Mucosa of gallbladder (tissue), 1 donor: ENCODE measurements at regions not wholly inside any gene's neighbourhood (a gene's known extent, or its start where the extent isn't known, plus 50 kb on each side); places are given as distances from the start of the nearest gene placed in this dataset.
"Not testable (repeated sequence)": the region's sequence is repeated elsewhere in the genome, so short reads cannot be mapped to it uniquely, and the experiment has no call there.

Source experiments
- DNase-seq: peaks from one replicate; pipeline ENCODE4 v3.0.0-alpha.2; 2020; ENCODE audit warnings: low spot score
- donor health status: DM: no; HTN: no; CAD: no.

DNA sequence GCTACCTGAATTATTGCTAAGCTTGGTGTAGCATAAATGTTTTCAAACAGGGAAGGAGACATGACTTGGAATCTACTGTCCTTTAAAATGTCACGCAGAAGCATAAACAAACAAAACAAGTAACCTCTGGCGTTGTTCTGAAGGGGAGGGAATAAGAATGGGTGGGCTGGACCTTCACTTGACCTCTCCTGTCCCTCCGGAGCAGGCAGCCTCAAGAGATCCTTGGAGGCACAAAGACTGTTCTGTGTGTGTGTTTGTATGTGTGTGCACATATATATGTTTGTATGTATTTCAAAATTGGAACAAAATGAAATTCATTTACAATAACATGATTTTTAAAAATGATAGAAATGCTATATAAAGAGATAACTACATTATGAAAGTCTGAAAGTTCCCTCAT, 91.3 kb upstream of the DCLK2 start:
- no peak for DNase-seq

DNA sequence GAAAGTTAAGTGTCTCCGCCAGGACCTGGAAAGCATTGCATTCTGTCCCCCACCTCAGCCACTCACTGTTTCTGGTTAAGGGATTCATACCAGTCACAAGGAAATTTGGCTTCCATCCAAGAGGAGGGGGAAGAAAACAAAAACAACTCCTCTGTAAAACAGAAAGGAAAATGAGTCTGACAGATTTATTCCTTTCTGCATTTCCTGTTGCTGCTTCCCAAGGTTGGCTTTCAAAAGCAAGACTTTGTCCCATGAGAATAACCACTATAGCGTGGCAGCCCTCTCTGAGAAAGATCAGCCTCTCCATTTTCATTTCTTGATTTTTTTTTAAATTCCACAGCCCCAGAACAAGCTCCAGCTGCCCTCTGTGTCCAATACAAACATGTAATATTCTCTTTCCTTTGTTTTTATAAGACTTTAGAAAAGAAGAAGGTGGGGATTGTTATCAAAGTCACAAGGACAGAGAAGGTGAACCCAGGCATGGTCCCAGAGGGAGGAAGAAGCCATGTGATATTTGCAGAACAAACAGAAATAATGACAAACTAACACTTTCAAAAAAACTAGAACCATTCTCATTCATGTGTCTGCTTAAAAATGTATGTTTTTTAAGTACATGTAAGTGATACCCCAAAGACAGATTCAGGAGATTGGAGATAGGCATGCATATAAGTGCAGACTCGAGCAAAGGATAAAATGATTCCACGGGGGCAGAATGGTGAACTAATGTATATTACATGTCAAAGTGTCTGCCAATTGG, 90.7 kb upstream of the DCLK2 start:
- no peak for DNase-seq

DNA sequence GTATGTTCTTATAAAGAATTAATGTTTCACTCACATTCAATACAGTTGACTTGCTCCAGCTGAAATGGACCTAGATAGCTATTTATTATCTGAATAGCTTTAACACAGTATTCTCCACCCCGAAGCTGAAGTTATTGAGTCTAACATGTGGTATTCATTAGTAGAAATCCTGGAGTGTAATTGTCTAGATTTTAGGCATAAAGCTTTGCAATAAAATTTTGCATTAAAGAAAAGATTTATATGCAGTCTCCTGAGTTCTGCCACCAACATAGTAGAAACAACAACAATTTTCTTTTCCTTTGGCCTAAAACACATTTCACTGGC, 90.2 kb upstream of the DCLK2 start:
- no peak for DNase-seq

DNA sequence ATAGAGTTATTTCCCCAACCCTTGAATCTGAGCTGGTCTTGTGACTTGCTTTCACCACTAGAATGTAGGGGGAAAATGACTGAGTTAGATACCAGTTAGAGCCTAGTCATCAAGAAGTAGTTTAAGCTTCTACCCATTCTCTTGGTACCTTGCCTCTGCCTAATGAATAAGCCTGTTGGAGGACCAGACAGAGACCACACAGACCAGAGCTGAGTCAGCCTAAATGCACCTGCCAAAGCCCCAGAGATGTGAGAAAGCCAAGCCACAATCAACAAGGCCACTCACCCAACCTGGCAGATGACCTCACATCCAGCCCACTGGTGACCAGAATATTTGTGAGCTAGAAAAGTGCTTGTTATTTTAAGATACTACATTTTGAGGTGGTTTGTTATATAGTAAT, 85.2 kb upstream of the DCLK2 start:
- DNase-seq = no peak

DNA sequence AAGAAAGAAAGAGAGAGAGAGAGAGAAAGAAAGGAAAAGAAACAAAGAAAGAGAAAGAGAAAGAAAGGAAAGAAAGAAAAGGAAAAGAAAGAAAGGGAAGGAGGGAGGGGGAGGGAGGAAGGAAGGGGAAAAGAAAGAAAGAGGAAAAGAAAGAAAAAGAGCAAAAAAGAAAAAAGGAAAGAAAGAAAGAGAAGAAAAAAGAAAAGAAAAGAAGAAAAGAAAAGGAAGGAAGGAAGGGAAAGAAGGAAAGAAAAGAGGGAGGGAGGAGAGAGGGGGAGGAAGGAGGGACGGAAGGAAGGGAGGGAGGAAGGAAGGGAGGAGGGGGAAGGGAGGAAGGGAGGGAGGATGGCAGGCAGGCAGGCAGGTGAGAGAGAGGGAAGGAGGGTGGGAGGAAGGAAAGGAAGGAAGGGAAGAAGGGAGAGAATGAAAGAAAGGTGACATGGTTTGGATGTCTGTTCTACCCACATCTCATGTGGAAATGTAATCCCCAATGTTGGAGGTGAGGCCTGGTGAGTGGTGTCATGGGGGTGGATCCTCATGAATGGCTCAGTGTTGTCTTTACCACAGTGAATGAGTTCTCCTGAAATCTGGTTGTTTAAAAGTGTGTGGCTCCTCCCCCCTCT, 83.0 kb upstream of the DCLK2 start:
- no peak for DNase-seq

DNA sequence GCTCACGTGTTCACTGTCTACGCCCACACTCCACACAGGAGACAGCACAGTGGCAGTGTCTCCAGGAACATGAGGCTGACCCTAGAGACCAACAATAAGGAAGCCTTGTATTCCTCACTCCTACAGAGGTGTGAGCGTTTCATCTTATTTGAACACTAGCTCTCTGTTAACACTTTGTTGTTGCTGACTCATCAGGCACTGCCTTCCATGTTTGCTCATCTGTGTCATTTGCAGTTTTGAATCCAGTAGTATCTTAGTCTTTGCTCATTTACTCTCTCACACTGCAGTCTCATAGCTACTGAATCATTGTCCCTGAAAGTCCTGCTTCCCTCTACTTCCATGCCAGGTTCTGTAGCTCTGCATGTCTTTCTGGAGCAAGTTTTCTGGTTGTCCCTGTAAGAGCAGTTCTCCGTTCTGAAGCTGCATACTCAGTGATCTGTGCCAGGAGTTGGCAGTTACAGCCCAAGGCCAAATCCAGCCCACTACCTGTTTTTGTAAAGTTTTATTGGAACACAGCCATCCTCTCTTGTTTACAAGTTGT, 80.3 kb upstream of the DCLK2 start:
- no peak for DNase-seq

DNA sequence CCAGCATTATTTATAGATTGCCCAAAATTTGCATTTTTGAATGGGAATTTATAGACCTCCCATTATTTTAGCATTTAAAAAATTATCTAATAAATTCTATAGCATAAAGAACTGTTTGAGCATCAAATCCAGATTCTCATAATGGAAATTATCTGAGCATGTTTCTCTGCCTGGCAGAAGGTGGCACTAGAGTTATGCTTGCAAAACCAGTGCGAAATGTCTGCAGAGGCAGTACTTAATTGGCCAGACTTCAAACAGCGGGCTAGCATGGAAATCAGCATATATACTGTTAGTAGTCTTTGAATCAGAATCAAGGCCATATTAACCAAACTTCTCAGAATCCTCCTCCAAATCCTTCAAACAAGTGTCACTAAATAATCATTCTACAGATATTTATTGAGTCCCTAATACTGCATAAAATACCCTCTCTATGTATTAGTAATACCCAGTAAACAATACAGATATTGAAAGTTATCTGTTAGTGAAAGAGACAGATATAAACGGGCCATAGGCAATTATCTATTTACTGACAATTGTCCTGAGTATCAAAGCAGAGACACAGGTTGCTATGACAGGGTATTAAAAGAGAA, 78.7 kb upstream of the DCLK2 start:
- DNase-seq = peak; percentile 24

DNA sequence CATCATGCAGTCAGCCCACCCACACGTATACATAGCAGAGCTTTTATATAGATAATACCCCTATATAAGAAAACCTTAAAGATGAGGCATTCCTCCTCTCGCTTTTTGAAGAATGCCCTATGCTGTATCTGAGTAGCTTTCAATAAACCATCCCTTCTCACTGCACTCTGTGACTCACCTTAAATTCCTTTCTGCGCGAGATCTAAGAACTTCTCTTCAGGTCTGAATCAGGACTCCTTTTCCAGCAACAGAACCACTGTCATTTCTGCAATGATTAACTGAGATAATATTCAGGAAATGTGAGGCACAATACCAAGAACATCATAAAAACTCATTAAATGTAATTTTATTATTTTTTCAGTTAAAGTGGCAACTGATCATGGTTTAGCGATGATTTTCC, 76.4 kb upstream of the DCLK2 start:
- no peak for DNase-seq

DNA sequence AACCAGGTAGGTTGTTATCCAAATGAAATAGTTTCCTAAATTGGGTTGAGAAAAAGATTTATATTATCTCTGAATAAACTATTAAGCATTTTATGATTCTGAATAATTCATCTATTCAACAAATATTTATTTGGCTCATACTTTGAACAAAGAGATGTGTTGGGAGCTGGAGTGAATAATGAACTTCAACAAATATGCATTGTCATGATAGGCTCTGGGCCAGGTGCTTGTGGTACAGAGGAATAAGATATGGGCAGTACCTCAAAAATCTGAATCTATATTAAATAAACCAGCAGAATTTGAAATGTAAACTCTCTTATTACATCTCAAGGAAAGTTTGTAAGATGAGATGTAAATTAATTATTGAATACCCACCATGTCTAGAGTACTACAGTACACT, 75.7 kb upstream of the DCLK2 start:
- no peak for DNase-seq

DNA sequence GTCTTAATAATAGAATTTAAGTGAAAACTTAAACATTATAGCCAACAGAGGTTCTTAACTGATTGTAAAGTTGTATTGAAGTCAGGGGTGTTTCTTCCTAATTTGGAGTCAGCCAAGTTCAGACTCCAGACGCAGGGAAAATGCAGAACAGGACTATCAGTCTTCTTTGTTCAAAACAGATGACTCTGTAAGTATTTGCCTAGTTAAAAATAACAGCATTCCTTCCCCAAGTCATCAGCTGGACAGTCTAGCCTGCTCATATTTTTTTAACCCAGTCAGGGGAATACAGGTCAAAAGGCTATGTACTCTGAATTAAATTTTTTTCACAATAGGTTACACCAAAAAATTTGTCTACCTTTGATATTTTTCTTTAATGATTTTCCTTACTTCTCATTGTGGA, 73.8 kb upstream of the DCLK2 start:
- DNase-seq = no peak

DNA sequence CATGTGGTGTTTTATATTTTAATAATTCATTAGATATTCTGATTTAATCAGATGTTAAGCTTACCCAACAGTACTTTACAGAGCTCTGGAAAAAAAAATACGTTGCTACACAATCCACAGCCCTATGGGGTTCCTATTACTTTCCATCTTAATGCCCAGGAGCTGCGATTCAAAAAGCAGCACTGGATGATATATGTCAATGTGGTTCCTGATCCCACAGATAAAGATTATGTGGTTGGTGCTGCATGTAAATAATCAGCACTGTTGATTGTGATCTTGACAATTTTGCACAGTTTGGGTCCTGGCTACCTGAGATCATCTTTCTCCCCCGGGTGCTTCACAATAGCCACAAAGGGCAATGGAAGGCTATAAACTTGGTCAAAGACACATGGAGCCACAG, 72.7 kb upstream of the DCLK2 start:
- no peak for DNase-seq

DNA sequence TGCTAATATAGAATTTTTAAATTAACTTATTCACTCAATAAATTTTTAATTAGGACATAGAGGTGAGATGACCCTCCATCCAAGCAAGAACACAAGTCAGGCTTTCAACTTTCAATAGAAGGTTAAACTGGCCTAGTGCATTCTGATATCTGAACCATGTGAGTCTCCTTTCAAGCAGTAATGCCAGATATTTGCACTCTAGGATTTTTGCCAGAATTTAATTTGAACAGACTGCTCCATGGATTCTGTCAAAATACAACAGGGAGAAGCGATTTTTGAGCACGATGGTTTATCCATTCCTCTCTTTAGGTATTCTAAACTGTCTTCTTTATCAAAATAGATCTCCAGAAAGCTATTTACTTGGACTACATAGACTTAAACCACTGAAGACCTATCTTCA, 72.0 kb upstream of the DCLK2 start:
- no peak for DNase-seq

DNA sequence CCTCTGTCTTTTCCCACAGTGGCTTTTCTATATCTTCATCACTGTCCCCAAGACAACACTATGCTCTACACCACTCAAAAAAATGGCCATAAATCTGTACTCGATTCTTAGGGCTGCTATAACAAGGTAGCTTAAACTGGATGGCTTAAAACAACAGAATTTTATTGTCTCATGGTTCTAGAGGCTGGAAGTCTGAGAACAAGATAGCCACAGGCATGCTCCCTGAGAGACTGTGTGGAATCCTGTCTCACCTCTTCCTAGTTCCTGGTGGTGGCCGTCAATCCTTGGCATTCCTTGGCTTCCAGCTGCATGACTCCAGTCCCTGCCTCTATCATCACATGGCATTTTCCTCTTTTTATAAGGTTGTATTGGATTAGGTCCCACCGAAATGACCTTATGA, 70.7 kb upstream of the DCLK2 start:
- no peak for DNase-seq

DNA sequence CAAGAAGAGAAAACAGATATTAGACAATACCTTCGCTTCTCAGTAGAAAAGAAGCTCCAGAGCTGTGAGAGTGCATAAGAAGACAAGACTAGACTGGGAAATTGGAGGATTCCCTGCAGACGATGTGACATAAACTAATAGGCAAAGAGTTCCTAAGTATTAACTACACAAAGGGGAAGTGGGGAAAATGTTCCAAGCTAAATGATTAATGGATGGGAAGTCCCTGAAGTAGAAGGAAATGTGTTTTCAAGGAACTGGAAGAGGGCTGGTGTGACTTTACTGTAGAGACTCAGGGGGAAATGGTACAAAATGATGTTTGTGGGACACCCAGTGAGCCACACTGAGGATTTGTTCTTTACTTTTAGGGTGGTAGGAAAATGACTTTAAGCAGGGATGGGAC, 69.7 kb upstream of the DCLK2 start:
- DNase-seq = no peak

DNA sequence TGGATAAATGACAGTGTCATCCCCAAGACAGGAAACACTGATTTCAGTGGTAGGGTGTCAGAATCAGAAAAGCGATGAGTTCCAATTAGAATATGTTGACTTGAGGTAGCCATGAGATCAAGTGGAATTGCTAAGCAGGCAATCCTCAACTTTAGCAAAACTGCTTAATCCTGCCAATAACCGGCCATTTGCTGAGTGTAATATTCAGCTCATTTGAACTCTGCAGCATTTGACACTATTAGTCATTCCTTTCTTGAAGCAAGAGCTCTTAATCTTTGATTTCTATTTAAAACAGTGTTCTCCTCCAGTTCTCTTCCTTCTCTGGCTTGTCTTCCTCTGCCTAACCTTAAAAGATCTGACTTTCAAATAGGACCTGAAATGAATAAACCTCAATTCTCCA, 68.7 kb upstream of the DCLK2 start:
- DNase-seq = no peak

DNA sequence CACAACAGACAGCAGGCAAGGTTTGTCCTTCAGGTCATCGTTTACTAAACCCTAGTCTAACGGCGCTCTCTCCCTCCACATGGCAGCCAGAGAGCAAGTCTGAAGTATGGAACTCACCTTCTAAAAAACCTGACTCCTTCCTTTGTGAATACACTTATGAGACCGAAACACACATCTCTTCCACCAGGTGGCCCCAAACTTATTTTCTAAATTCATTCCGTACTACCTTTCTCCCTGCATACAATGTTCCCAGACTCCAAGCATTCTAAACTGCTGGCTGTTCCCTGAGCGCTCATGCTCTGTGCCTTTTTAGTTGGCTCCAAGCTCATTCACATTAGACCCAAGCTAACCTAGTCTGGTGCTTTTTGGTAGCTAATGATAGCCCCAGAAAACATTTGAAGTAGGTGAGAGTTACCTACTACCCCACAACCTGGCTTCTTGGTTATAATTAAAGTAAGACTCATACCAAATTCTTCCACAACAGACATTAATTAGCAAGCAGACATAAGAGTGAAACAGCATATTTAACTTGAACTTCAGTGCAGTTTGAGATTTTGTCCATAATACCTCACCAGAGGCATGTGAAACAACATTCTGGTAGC, 67.6 kb upstream of the DCLK2 start:
- DNase-seq = peak; percentile 31

DNA sequence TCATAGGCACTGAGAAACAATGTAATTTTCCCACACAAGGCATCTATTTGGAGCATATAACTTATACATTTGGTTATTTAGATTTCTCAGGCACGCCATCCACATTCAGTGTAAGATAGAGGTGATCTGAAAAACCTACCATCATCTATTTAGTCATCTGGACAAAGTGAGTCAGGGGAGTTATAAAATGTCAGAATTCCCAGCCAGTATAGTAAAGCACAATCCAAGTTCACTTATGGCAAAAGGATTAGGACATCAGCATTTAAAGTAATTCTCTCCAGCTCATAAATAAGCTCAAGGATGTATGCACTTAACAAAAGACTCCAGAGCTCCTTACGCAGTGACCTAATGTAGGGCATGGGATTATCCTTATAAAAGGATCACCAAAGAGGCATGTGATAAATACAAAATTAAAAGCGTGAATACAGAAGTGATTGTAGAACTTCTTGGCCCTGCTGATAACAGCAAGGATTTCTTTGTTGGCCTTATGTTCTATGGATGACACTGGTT, 65.3 kb upstream of the DCLK2 start:
- DNase-seq = no peak

DNA sequence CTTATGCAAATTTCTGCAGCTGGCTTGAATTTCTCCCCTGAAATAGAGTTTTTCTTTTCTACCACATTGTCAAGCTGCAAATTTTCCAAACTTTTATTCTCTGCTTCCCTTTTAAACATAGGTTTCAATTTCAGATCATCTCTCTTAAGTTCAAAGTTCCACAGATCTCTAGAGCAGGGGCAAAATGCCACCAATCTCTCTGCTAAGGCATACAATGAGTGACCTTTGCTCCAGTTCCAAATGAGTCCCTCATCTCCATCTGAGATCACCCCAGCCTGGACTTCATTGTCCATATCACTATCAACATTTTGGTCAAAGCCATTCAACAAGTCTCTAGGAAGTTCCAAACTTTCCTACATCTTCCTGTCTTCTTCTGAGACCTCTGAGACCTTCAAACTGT, 62.3 kb upstream of the DCLK2 start:
- DNase-seq = not testable (repeated sequence)

DNA sequence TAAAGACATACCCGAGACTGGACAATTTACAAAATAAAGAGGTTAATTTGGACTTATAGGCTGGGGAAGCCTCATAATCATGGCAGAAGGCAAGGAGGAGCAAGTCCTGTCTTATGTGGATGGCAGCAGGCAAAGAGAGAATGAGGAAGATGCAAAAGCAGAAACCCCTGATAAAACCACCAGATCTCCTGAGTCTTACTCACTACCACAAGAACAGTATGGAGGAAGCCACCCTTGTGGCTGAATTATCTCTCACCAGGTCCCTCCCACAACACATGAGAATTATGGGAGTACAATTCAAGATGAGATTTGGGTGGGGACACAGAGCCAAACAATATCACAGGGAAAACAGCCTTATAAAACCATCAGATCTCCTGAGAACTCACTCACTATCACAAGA, 61.6 kb upstream of the DCLK2 start:
- not testable (repeated sequence) for DNase-seq

DNA sequence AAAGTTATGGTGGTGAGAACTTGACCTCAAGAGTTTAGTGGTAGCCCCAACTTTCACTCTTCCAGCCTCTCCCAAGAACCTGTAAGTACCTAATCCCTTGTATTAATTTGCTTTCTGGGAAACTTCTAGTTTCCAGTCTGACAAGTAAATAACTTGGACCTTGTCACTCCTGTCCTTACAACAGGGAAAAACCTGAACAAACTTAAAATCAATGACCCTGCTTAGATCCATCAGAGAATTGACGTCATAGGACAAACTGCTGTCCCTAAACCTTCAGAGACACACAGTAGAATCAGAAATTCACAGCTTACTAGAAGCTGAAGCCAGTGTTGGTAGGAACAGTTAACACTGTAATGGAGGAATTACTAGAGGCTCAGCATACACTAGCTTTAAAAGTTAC, 60.0 kb upstream of the DCLK2 start:
- no peak for DNase-seq

DNA sequence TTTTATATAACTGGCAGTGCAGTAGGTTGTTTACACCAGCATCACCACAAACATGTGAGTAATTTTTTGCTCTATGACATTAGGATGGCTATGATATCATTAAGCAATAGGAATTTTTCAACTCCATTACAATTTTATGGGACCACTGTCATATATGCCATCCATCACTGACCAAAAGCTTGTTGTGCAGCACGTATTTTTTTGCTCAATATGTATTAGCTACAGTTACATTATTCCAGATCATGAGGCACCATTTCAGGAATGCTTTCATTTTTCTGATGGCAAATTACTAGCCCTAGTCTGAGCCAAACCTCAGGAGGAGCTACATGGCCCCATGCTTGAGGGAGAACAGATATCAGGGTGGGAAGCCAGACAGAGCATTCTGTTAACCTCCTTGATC, 56.8 kb upstream of the DCLK2 start:
- no peak for DNase-seq

DNA sequence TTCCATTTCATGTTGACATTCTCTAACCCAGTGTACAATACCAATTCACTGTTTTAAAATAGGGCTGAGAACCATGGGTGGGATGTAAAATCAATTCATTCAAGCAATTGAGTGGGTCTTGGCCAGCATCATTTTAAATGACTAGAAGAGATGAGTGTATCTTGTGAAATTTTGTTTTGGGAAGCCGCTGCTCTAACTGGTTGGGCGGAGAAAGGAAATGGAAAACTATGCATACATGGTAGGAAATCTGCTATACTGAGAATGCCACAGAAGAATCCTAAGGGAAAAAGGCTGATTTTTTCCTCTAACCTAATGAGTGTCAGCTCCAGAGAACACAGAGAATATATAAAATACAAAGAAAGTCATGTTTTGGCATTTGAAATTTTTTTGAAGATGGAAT, 54.8 kb upstream of the DCLK2 start:
- DNase-seq = no peak

DNA sequence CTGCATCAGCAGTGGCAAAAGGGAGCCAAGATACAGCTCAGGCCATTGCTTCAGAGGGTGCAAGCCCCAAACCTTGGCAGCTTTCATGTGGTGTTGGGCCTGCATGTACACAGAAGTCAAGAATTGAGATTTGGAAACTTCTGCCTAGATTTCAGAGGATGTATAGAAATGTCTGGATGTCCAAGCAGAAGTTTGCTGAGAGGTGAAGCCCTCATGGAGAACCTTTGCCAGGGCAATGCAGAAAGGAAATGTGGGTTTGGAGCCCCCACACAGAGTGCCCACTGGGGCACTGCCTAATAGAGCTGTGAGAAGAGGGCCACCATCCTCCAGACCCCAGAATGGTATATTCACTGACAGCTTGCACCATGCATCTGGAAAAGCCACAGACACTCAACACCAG, 51.3 kb upstream of the DCLK2 start:
- DNase-seq = not testable (repeated sequence)
